H9 (cell line): ENCODE measurements at regions not wholly inside any gene's neighbourhood (a gene's known extent, or its start where the extent isn't known, plus 50 kb on each side); places are given as distances from the start of the nearest gene placed in this dataset.

ENCODE experiments used
- DNase-seq: peaks from one replicate; pipeline ENCODE4 v3.0.0-alpha.2; 2017
- H2AFZ ChIP-seq: one replicate; pipeline ENCODE4 v1.6.1; 2013; ENCODE audit warnings: mild to moderate bottlenecking, low read length, control low read depth, moderate library complexity
- H2AK5ac ChIP-seq: 2 replicates; pipeline ENCODE4 v1.6.1; 2013; ENCODE audit warnings: low read length, control low read depth, mixed read lengths; ENCODE audit not compliant: insufficient read length
- H2BK120ac ChIP-seq: one replicate; pipeline ENCODE4 v1.6.1; 2013; ENCODE audit warnings: low read depth, mild to moderate bottlenecking, low read length, control low read depth, inconsistent platforms; ENCODE audit not compliant: poor library complexity, severe bottlenecking
- H2BK12ac ChIP-seq: 2 replicates; pipeline ENCODE4 v1.6.1; 2013; ENCODE audit warnings: low read length, control low read depth, mixed read lengths, low read depth; ENCODE audit not compliant: insufficient read length
- H2BK15ac ChIP-seq: 2 replicates; pipeline ENCODE4 v1.6.1; 2013; ENCODE audit warnings: low read depth, low read length, control low read depth
- H2BK20ac ChIP-seq: one replicate; pipeline ENCODE4 v1.6.1; 2013; ENCODE audit warnings: low read depth, mild to moderate bottlenecking, low read length, control low read depth, inconsistent platforms; ENCODE audit not compliant: poor library complexity, severe bottlenecking
- H2BK5ac ChIP-seq: 2 replicates; pipeline ENCODE4 v1.6.1; 2013; ENCODE audit warnings: low read length, control low read depth, mixed read lengths; ENCODE audit not compliant: insufficient read length
- H3K14ac ChIP-seq: 2 replicates; pipeline ENCODE4 v1.6.1; 2013; ENCODE audit warnings: low read length, control low read depth; ENCODE audit not compliant: insufficient read depth
- H3K18ac ChIP-seq: 2 replicates; pipeline ENCODE4 v1.6.1; 2013; ENCODE audit warnings: low read depth, mild to moderate bottlenecking, mixed read lengths, low read length, control low read depth; ENCODE audit not compliant: insufficient read length
- H3K23ac ChIP-seq: 2 replicates; pipeline ENCODE4 v1.6.1; 2013; ENCODE audit warnings: low read length, control low read depth, mixed read lengths, low read depth; ENCODE audit not compliant: insufficient read length
- H3K23me2 ChIP-seq: 2 replicates; pipeline ENCODE4 v1.6.1; 2013; ENCODE audit warnings: low read depth, mild to moderate bottlenecking, mixed read lengths, low read length, control low read depth; ENCODE audit not compliant: insufficient read length, poor library complexity, severe bottlenecking
- H3K27ac ChIP-seq: 2 replicates; pipeline ENCODE4 v1.5.1; 2013; ENCODE audit warnings: low read length, control low read depth, mixed read lengths, low read depth; ENCODE audit not compliant: insufficient read length
- H3K27me3 ChIP-seq: 2 replicates; pipeline ENCODE4 v1.6.1; 2013; ENCODE audit warnings: low read length, control low read depth, inconsistent platforms; ENCODE audit not compliant: insufficient read depth
- H3K4ac ChIP-seq: 2 replicates; pipeline ENCODE4 v1.6.1; 2013; ENCODE audit warnings: low read depth, mild to moderate bottlenecking, control low read depth, inconsistent platforms, low read length, moderate library complexity
- H3K4me1 ChIP-seq: 2 replicates; pipeline ENCODE4 v1.6.1; 2013; ENCODE audit warnings: low read length, control low read depth, inconsistent platforms; ENCODE audit not compliant: insufficient read depth
- H3K4me2 ChIP-seq: 2 replicates; pipeline ENCODE4 v1.6.1; 2013; ENCODE audit warnings: low read length, control low read depth, mixed read lengths; ENCODE audit not compliant: insufficient read length, insufficient read depth
- H3K56ac ChIP-seq: 2 replicates; pipeline ENCODE4 v1.6.1; 2013; ENCODE audit warnings: low read depth, mild to moderate bottlenecking, mixed read lengths, low read length, control low read depth; ENCODE audit not compliant: insufficient read length
- H3K79me1 ChIP-seq: 2 replicates; pipeline ENCODE4 v1.6.1; 2013; ENCODE audit warnings: low read depth, mild to moderate bottlenecking, moderate library complexity, low read length, control low read depth, inconsistent platforms; ENCODE audit not compliant: insufficient read depth, poor library complexity, severe bottlenecking
- H3K79me2 ChIP-seq: 2 replicates; pipeline ENCODE4 v1.6.1; 2013; ENCODE audit warnings: low read length, control low read depth, inconsistent platforms; ENCODE audit not compliant: insufficient read depth
- H3K9ac ChIP-seq: 2 replicates; pipeline ENCODE4 v1.6.1; 2013; ENCODE audit warnings: low read length, control low read depth, mixed read lengths; ENCODE audit not compliant: insufficient read length; ENCODE audit errors: extremely low read depth
- H3K9me3 ChIP-seq: one replicate; pipeline ENCODE4 v1.6.1; 2013; ENCODE audit warnings: low read depth, low read length, inconsistent platforms; ENCODE audit not compliant: control insufficient read depth
- H3T11ph ChIP-seq: one replicate; pipeline ENCODE4 v1.6.1; 2013; ENCODE audit warnings: mild to moderate bottlenecking, low read length, control low read depth, inconsistent platforms
- H4K20me1 ChIP-seq: one replicate; pipeline ENCODE4 v1.6.1; 2013; ENCODE audit not compliant: control insufficient read depth, insufficient read length, insufficient read depth
- H4K5ac ChIP-seq: 2 replicates; pipeline ENCODE4 v1.6.1; 2013; ENCODE audit warnings: low read depth, mild to moderate bottlenecking, mixed read lengths, low read length, control low read depth; ENCODE audit not compliant: insufficient read length
- H4K8ac ChIP-seq: replicated peaks from 2 replicates; pipeline ENCODE4 v1.6.1; 2013; ENCODE audit warnings: low read length, control low read depth, mixed read lengths, low read depth; ENCODE audit not compliant: insufficient read length
- H4K91ac ChIP-seq: 2 replicates; pipeline ENCODE4 v1.6.1; 2013; ENCODE audit warnings: low read depth, mild to moderate bottlenecking, moderate library complexity, mixed read lengths, low read length, control low read depth; ENCODE audit not compliant: insufficient read length
- H3K27ac Mint-ChIP-seq, 3 experiments: 2 replicates in 2 of 3; 3 replicates in 1 of 3; pipeline ENCODE4 v1.8.0; 2020 to 2021; ENCODE audit warnings: mixed read lengths in 3 of 3, mild to moderate bottlenecking in 1 of 3, moderate library complexity in 1 of 3
- H3K27me3 Mint-ChIP-seq: 2 replicates; pipeline ENCODE4 v1.8.0; 2021; ENCODE audit warnings: low read depth, mild to moderate bottlenecking, moderate library complexity, mixed read lengths
- H3K36me3 Mint-ChIP-seq, 3 experiments: 2 replicates in 2 of 3; 3 replicates in 1 of 3; pipeline ENCODE4 v1.8.0; 2020 to 2021; ENCODE audit warnings: low read depth in 3 of 3, mixed read lengths in 3 of 3; ENCODE audit not compliant: insufficient read depth in 1 of 3
- H3K4me1 Mint-ChIP-seq, 2 experiments: 2 replicates each; pipeline ENCODE4 v1.8.0; 2020; ENCODE audit warnings: mixed read lengths in 2 of 2
- H3K4me3 Mint-ChIP-seq, 2 experiments: 2 replicates in 1 of 2; 3 replicates in 1 of 2; pipeline ENCODE4 v1.8.0; 2020 to 2021; ENCODE audit warnings: mild to moderate bottlenecking in 2 of 2, mixed read lengths in 2 of 2, moderate library complexity in 1 of 2
- H3K9me3 Mint-ChIP-seq, 2 experiments: 2 replicates in 1 of 2; 3 replicates in 1 of 2; pipeline ENCODE4 v1.8.0; 2020; ENCODE audit warnings: mild to moderate bottlenecking in 2 of 2, mixed read lengths in 2 of 2, moderate library complexity in 1 of 2
- CTCF ChIP-seq: fragments of 200-600 bp; sonication (generic); conservative IDR thresholded peaks from 3 replicates; pipeline ENCODE4 v1.8.0; 2021; ENCODE audit warnings: antibody characterized with exemption, mild to moderate bottlenecking
- WGBS: extraction: QIAGEN DNeasy Blood & Tissue Kit; methylation state at CpG from one replicate; pipeline ENCODE4 v1.1.7; 2013; ENCODE audit warnings: missing lambda C conversion rate, low lambda C conversion rate, mixed read lengths; ENCODE audit not compliant: insufficient read length; ENCODE audit errors: extremely low coverage; 5-methylcytosine and 5-hydroxymethylcytosine counted together

GRCh38 chr2:121966663-121967062 lies 211.2 kb downstream of the TSN start:
- Mint-ChIP-seq H3K4me3 (no peak overlapping the region), H3K27me3 (peaks cover 3% of the 10 kb centered on the region), H3K27ac (no peak overlapping the region), H3K9me3 (no peaks in the 10 kb centered on the region), H3K36me3 (no peaks in the 10 kb centered on the region; a peak in 1 of 7 replicates), H3K4me1 (0 out of 4 replicates have a peak, but pooled peaks cover 0 to 2% of the 10 kb centered on the region in 2 experiments)
- no peaks in the 10 kb centered on the region for H3K27me3 ChIP-seq
- no peak overlapping the region for H2BK12ac ChIP-seq
- no peak overlapping the region for H2AK5ac ChIP-seq
- H3K9ac ChIP-seq, result no peak overlapping the region
- no peak overlapping the region for H2BK120ac ChIP-seq
- no CpG with 5 or more reads among the region's 3 CpGs for WGBS
- no peak overlapping the region for H3K14ac ChIP-seq
- no peak overlapping the region for H4K8ac ChIP-seq
- DNase-seq, result no peak
- no peak overlapping the region for H3K4me2 ChIP-seq
- H4K20me1 ChIP-seq, result no peaks in the 10 kb centered on the region
- H3K9me3 ChIP-seq, result no peaks in the 10 kb centered on the region
- H3K4me1 ChIP-seq, result no peaks in the 10 kb centered on the region
- H3T11ph ChIP-seq, result no peak overlapping the region
- no peak overlapping the region for H3K27ac ChIP-seq
- H2BK15ac ChIP-seq, result no peak overlapping the region
- H3K4ac ChIP-seq, result no peak overlapping the region
- no peak overlapping the region for H3K18ac ChIP-seq
- H3K23ac ChIP-seq, result no peak overlapping the region
- no peak overlapping the region for H4K5ac ChIP-seq
- no peak overlapping the region for H2BK20ac ChIP-seq
- no peaks in the 10 kb centered on the region for H3K79me1 ChIP-seq
- no peak overlapping the region for H2BK5ac ChIP-seq
- H4K91ac ChIP-seq, result no peak overlapping the region
- no peak for TF ChIP-seq CTCF
- no peak overlapping the region for H3K56ac ChIP-seq
- no peaks in the 10 kb centered on the region for H3K79me2 ChIP-seq
- no peak overlapping the region for H2AFZ ChIP-seq
- no peaks in the 10 kb centered on the region for H3K23me2 ChIP-seq
